Activated CD4-positive, alpha-beta T cell treated with anti-CD3 and anti-CD28 coated beads, Interleukin-2, amount 10 ng/mL, durations not matched to agents 24 days and 14 days (primary cell): ENCODE measurements at regions not wholly inside any gene's neighbourhood (a gene's known extent, or its start where the extent isn't known, plus 50 kb on each side); places are given as distances from the start of the nearest gene placed in this dataset.
"Not testable (repeated sequence)": the region's sequence is repeated elsewhere in the genome, so short reads cannot be mapped to it uniquely, and the experiment has no call there.

Source experiments
- DNase-seq: peaks from one replicate; pipeline ENCODE4 v3.0.0; 2022
- H3K27ac Mint-ChIP-seq: one replicate; pipeline ENCODE4 v1.8.0; 2022; ENCODE audit warnings: mild to moderate bottlenecking, mixed read lengths
- H3K27me3 Mint-ChIP-seq: one replicate; pipeline ENCODE4 v1.8.0; 2022; ENCODE audit warnings: mixed read lengths
- H3K36me3 Mint-ChIP-seq: one replicate; pipeline ENCODE4 v1.8.0; 2022; ENCODE audit warnings: low read depth, mild to moderate bottlenecking, mixed read lengths
- H3K4me1 Mint-ChIP-seq: one replicate; pipeline ENCODE4 v1.8.0; 2021; ENCODE audit warnings: mixed read lengths
- H3K4me3 Mint-ChIP-seq: one replicate; pipeline ENCODE4 v1.8.0; 2022; ENCODE audit warnings: mild to moderate bottlenecking, moderate library complexity, mixed read lengths
- H3K9me3 Mint-ChIP-seq: one replicate; pipeline ENCODE4 v1.8.0; 2021; ENCODE audit warnings: mixed read lengths
- intact Hi-C: fragments of 100-400 bp; cut with micrococcal nuclease; formaldehyde crosslinking; loops from one replicate; pipeline ENCODE4 v1.15.1; 2023

DNA sequence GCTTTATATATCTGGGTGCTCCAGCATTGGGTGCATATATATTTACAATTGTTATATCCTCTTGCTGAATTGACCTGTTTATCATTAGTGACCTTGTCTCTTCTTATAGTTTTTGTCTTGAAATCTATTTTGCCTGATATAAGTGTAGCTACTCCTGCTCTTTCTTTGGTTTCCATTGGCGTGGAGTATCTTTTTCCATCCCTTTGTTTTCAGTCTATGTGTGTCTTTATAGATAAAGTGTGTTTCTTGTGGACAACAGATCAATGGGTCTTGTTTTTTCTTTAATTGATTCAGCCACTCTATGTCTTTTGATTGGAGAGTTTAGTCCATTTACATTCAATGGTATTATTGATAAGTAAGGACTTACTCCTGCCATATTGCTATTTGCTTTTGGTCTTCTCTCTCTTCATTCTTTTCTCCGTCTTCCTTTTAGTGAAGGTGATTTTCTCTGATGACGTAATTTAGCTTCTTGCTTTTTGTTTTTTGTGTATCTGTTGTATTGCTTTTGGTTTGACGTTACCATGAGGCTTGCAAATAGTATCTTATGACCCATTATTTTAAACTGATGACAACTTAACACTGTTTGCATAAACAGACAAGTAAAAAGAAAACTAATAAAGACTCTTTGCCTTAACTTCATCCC is 347.6 kb downstream of the TMEM121 start:
- Mint-ChIP-seq H3K9me3 (no peaks in the 10 kb centered on the region), H3K27me3 (peaks cover 71% of the 10 kb centered on the region), H3K4me1 (no peaks in the 10 kb centered on the region), H3K4me3 (no peak overlapping the region), H3K27ac (no peak overlapping the region), H3K36me3 (no peaks in the 10 kb centered on the region)
- DNase-seq = no peak
- intact Hi-C loops = no loop called here

DNA sequence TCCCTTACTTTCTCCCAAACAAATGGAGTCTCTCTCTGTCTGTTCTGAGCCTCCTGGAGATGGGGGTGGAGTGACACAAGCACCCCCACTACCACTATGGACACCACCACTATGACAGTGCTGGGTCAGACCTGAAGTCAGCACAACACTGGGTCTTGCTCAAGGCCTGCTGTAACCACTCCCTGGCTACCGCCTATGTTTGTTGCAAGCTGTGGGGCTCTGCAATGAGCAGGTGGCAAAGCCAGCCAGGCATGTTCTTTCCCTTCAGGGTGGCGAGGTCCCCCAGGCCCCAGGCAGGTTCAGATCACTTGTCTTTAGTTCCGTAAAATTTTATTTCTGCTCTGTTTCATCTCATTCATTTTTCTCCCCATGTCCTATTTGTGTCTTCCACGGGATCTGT is 349.8 kb downstream of the TMEM121 start:
- Mint-ChIP-seq H3K27me3 (peaks cover 67% of the 10 kb centered on the region), H3K9me3 (no peaks in the 10 kb centered on the region), H3K27ac (no peak overlapping the region), H3K4me3 (no peak overlapping the region), H3K4me1 (no peaks in the 10 kb centered on the region), H3K36me3 (no peaks in the 10 kb centered on the region)
- no peak for DNase-seq
- intact Hi-C loops = no loop called here

DNA sequence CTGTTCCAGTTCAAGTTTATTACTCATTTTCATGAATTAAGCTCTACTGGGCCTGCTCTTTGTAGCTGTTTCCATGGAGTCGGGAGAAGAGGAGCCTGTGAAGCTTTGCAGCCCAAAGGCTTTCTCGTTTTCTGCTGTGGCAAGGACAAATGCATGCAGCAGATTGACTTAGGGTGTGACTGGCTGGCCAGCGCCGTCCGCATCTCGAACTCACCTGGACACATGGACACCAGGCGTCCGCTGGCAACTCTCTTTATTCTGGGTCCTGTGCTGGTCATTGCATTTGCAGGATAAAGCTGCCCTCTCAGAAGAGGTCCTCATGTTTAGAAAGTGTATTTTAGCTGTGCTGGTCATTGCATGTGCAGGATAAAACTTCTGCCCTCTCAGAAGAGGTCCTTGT is 350.4 kb downstream of the TMEM121 start:
- DNase-seq = no peak
- Mint-ChIP-seq H3K36me3 (no peaks in the 10 kb centered on the region), H3K27ac (no peak overlapping the region), H3K4me1 (no peaks in the 10 kb centered on the region), H3K9me3 (no peaks in the 10 kb centered on the region), H3K27me3 (peaks cover 62% of the 10 kb centered on the region), H3K4me3 (no peak overlapping the region)
- intact Hi-C loops = no loop called here

DNA sequence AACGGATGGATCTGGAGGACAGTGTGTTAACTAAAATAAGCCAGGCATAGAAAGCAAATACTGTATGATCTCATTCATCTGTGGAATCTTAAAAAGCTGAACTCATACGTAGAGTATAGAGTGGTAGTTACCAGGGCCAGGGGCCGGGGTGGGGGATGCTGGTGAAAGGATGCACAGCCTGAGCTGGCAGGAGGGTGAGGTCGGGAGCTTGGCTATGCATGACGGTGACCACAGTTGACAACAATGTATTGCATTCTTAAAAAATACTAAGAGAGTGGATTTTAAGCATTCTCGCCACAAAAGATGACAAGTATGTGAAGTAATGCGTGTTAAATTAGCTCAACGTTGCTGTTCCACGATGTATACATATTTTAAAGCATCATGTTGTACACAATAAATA is 351.3 kb downstream of the TMEM121 start:
- H3K27me3 Mint-ChIP-seq = peaks cover 54% of the 10 kb centered on the region
- H3K36me3 Mint-ChIP-seq = no peaks in the 10 kb centered on the region
- intact Hi-C loops = no loop called here
- H3K4me1 Mint-ChIP-seq = no peaks in the 10 kb centered on the region
- H3K27ac Mint-ChIP-seq = no peak overlapping the region
- no peaks in the 10 kb centered on the region for H3K9me3 Mint-ChIP-seq
- no peak overlapping the region for H3K4me3 Mint-ChIP-seq
- no peak for DNase-seq

DNA sequence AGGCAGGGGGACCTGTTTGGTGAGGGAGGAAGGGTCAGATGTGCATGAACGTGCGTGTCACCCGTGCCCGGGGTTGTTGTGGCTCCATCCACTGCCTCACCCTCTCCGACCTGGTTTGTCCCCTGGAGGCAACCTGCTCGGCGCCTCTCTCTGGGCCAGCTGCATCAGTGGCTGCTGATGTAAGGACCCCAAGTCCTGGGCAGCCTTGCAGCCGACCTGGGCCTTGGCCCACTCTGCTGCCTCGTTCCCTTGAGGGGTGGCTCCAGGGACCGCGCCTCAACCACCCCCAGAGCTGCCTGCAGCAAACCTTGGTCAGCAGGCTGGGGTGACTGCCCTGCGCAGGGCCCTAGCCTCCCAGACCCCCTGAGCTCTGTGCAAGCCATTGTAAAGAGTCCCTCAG is 351.7 kb downstream of the TMEM121 start:
- Mint-ChIP-seq H3K9me3 (no peaks in the 10 kb centered on the region), H3K4me1 (no peaks in the 10 kb centered on the region), H3K27me3 (peaks cover 49% of the 10 kb centered on the region), H3K4me3 (no peak overlapping the region), H3K27ac (no peak overlapping the region), H3K36me3 (no peaks in the 10 kb centered on the region)
- intact Hi-C loops = no loop called here
- DNase-seq = no peak

DNA sequence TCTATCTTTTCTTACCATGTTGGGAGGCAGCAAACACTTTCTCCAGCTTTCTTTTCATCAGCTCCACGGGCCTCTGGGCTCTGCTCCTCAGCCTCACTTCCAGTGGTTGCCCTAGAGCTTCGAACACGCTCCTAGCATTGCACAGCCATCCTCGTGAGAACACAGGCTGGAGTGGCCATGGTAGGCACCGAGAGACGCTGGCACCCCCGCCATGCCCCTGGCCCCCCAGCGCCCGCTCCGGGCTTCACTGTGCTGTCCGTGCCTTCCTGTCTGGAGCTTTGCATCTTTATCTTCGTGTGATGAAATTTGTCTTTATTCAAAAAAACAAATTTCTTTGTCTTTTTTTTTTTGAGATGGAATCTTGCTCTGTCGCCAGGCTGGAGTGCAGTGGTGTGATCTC is 352.2 kb downstream of the TMEM121 start:
- intact Hi-C loops = no loop called here
- no peaks in the 10 kb centered on the region for H3K9me3 Mint-ChIP-seq
- no peaks in the 10 kb centered on the region for H3K36me3 Mint-ChIP-seq
- DNase-seq = no peak
- H3K4me3 Mint-ChIP-seq = no peak overlapping the region
- no peaks in the 10 kb centered on the region for H3K4me1 Mint-ChIP-seq
- H3K27me3 Mint-ChIP-seq = peaks cover 46% of the 10 kb centered on the region
- H3K27ac Mint-ChIP-seq = no peak overlapping the region

DNA sequence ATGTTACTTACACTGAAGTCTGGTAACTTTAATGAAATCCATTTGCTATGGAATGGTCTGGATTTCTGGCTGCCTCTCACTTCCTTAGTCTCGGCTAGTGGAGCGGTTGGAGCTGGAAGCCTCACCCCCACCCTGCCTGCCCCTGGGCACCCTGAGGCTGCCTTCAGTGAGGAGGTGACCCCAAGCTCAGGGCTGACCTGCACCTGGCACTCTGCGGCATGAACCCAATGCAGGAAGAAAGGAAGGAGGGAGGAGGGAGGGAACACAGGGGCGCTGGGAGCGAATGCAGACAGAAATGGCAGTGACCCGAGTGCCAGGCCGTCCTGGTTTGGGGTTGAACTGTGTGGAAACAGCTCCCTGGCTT is 353.1 kb downstream of the TMEM121 start:
- Mint-ChIP-seq H3K4me3 (no peak overlapping the region), H3K36me3 (no peaks in the 10 kb centered on the region), H3K27ac (no peak overlapping the region)

DNA sequence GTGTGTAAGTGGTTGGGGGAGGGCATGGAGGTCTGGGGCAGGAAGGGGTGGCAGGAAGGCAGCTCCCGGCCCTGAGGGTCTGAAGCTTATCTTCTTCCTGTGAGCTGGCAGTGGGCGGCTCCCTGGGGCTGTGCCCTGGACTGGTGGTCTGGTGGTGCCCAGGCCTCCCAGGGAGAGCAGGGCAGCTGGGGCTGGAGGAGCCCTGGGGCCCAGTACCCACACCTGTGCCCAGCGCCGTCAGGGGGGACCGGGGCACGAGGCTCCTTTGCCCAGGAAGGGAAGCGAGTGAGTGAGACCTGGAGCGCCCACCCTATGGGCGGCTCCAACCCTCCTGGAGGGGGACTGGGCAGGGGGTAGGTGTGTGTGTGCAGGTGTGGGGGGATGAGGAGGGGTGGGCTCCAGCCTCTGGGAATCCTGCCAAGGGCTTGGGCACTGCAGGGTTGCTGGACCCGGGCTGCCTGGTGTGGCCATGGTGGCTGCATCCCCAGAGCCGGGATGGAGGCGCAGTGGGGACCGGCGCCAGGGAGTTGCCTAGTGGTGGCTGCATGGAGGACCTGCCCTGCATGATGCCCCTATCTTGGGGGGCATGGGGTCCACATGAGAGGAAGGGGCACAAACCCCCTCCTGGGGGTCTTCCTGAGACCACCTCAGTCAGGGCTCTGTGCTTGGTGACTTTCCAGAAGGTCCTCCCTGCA is 353.6 kb downstream of the TMEM121 start:
- H3K4me1 Mint-ChIP-seq = no peaks in the 10 kb centered on the region
- DNase-seq = no peak
- intact Hi-C loops = no loop called here

More for the DNA sequence above, 353.1 kb downstream of the TMEM121 start:
- Mint-ChIP-seq H3K9me3 (no peaks in the 10 kb centered on the region), H3K27me3 (peaks cover 37% of the 10 kb centered on the region), H3K4me1 (no peaks in the 10 kb centered on the region)
- intact Hi-C loops = no loop called here
- no peak for DNase-seq

DNA sequence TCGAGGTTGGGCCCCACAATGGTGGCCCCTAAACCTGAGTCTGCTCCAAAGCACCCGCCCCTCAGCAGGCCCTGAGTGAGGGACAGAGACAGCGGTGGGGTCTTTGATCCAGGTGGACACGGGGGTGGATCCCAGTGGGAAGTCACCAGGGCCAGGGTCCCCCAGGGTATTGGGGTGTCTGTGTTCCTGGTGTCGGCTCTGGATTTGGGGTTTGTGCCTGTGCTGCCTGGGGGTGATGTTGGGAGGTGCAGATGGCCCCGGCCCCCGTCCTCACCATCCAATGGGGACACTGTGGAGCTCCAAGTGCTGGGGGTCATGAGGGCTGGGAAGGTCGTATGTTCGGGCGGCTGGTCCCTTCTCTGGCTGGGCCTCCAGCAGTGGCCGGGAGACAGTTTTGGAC is 354.2 kb downstream of the TMEM121 start:
- no peaks in the 10 kb centered on the region for H3K36me3 Mint-ChIP-seq
- no peak overlapping the region for H3K4me3 Mint-ChIP-seq
- no peaks in the 10 kb centered on the region for H3K4me1 Mint-ChIP-seq
- peaks cover 28% of the 10 kb centered on the region for H3K27me3 Mint-ChIP-seq
- H3K27ac Mint-ChIP-seq = no peak overlapping the region
- no peak for DNase-seq
- no peaks in the 10 kb centered on the region for H3K9me3 Mint-ChIP-seq
- intact Hi-C loops = no loop called here

More for the DNA sequence above, 353.6 kb downstream of the TMEM121 start:
- no peak overlapping the region for H3K27ac Mint-ChIP-seq
- no peaks in the 10 kb centered on the region for H3K9me3 Mint-ChIP-seq
- H3K36me3 Mint-ChIP-seq = no peaks in the 10 kb centered on the region
- peaks cover 33% of the 10 kb centered on the region for H3K27me3 Mint-ChIP-seq
- H3K4me3 Mint-ChIP-seq = no peak overlapping the region

DNA sequence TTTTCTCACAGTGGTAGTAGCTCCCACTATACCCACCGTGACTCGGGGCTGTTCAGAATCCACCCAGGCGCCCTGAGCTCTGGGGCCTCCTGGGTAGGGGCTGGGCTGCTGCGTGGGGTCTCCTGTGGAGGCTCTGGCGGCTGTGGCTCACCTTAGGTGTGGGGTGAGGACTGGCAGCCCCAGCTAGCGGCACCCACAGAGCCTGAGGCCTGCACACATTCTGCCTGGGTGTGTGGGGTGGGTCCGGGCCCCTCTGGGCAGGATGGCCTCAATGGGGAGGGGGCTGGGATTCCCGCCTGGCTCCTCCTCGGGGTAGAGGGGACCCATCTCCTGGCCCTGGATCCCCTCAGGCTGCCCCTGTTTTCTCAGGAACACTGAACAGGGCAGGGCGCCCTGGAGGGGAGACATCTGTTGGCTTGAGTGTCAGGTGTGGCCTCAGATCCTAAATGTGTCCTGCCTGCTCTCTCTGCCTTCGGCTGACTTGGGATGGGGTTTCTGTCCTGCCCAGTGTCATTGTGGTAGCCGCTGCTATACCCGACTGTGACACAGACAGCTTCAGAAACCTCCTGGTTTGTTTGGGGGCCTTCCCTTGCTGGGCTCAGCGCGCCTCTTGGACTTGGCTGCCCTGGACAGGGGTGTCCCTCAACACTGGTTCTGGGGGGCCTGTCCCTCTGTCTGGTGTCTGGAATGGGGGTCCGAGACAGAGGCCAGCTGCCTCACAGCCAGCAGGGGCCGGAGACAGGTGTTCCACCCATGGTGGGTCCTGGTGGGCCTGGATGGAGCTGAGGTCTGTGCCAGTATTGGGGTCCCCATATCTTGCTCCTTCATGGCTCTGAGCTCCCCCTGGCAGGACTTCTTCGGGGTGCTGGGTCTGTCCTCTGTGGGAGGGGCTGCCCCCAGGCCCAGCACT is 354.9 kb downstream of the TMEM121 start:
- no peaks in the 10 kb centered on the region for H3K9me3 Mint-ChIP-seq
- H3K27ac Mint-ChIP-seq = no peak overlapping the region
- no peaks in the 10 kb centered on the region for H3K36me3 Mint-ChIP-seq
- intact Hi-C loops = no loop called here
- no peak for DNase-seq
- H3K4me3 Mint-ChIP-seq = no peak overlapping the region
- peaks cover 22% of the 10 kb centered on the region for H3K27me3 Mint-ChIP-seq
- no peaks in the 10 kb centered on the region for H3K4me1 Mint-ChIP-seq

DNA sequence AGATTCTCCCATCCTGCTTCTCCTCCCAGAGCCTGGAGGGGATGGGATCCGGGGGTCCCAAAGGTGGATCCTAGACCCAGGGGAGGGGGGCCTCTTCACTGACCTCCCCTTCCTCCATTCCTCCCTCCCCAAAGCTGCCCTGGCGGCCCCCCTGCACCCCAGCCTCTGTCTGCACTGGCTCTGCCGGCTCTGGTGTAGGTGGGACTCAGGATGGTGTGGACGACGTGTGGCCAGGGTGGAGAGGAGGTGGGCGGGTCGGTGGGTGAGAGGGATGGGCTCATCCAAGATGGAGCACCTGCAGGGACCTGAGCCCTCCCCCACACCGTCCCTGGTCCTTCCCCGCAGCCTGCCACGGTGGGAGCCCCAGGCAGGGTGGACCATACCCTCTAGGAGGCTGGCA is 355.6 kb downstream of the TMEM121 start:
- H3K4me3 Mint-ChIP-seq, H3K36me3 Mint-ChIP-seq, H3K4me1 Mint-ChIP-seq, intact Hi-C loops, H3K27ac Mint-ChIP-seq, DNase-seq, H3K9me3 Mint-ChIP-seq: not testable (repeated sequence)
- peaks cover 17% of the 10 kb centered on the region for H3K27me3 Mint-ChIP-seq

DNA sequence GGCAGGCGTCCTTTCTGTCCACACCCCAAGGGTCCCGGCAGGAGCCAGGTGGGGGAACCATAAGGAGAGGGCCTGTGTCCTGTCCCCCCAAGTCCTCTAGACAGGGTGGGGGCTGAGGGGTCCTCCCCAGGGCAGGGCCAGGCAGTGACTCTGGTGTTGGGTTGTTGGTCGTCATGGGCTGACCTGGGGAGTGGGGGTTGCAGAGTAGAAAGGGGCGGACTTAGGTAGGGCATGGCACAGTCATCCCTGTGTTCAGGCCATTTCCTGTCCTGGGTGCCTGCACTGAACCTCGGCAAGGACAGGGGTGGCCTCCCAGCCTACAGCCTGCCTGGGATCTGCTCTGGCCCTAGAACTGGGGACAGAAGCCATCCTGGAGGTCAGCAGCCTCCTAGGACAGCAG is 356.2 kb downstream of the TMEM121 start:
- H3K27ac Mint-ChIP-seq = no peak overlapping the region
- no peaks in the 10 kb centered on the region for H3K36me3 Mint-ChIP-seq
- intact Hi-C loops = no loop called here
- peaks cover 16% of the 10 kb centered on the region for H3K27me3 Mint-ChIP-seq
- H3K9me3 Mint-ChIP-seq = no peaks in the 10 kb centered on the region
- peaks cover 3% of the 10 kb centered on the region for H3K4me1 Mint-ChIP-seq
- DNase-seq = no peak
- H3K4me3 Mint-ChIP-seq = no peak overlapping the region

DNA sequence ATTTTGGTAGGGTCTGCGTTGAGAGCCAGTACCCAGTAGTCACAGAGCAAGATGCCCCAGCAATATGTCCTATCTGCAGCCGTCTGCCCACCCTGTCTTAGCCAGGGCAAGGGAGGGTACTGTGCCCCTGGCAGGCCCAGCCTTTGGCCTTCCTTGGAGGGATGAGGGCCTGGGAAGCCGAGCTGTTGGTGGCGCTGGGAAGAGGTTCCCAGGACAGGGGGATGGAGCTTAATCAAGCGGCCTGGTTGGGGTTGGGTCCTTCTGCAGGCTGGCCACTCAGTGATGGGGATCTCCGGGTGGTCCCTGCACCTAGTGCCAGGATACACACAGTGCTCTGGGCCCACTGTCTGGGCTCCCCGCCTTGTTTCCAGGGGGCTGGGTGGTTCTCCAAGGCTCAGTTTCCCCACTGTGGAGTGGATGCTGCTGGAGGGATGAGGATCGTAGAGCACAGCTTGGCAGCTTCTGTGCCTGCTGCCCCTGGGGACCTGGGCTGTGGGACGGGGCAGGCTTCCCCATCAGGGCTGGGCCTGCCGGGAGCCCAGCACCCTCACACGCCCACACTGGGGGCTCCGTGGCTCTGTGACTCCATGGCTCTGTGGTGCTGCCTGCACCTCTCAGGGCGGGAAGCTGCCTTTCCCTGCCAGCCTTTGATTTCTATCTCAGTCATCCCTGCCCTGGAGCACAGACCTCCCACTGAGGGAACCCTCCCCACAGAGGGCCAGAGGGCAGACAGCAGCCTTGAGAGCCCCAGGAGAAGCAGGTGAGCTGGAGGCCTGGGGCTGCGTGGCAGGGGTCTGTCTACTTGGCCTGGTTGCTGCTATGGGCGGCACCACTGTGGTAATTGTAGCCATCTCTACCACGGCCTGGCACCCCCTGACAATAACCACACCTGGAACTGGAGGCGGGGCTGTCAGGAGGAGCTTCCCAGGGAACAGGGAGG is 357.0 kb downstream of the TMEM121 start:
- peaks cover 19% of the 10 kb centered on the region for H3K27me3 Mint-ChIP-seq
- no peak overlapping the region for H3K27ac Mint-ChIP-seq
- intact Hi-C loops = no loop called here
- H3K4me3 Mint-ChIP-seq = no peak overlapping the region
- H3K36me3 Mint-ChIP-seq = no peaks in the 10 kb centered on the region
- peaks cover 6% of the 10 kb centered on the region for H3K4me1 Mint-ChIP-seq
- DNase-seq = no peak
- H3K9me3 Mint-ChIP-seq = no peaks in the 10 kb centered on the region
